Bronchial epithelial cell (primary cell): ENCODE measurements at regions not wholly inside any gene's neighbourhood (a gene's known extent, or its start where the extent isn't known, plus 50 kb on each side); places are given as distances from the start of the nearest gene placed in this dataset.

Experiments
- DNase-seq: peaks from one replicate; pipeline ENCODE4 v3.0.0-alpha.2; 2010; ENCODE audit warnings: low read depth
- FAIRE-seq: peaks from 2 replicates; lab custom pipeline; 2011; peaks lifted over from hg19 to GRCh38; lab: Jason Lieb, UNC
- H3K27me3 ChIP-seq: 2 replicates; pipeline ENCODE4 v1.5.1; 2011; ENCODE audit warnings: low read length; ENCODE audit not compliant: control insufficient read depth, insufficient read depth
- H3K36me3 ChIP-seq: 2 replicates; pipeline ENCODE4 v1.5.1; 2011; ENCODE audit warnings: low read length; ENCODE audit not compliant: control insufficient read depth, insufficient read depth
- H3K4me3 ChIP-seq: 2 replicates; pipeline ENCODE4 v1.5.1; 2011; ENCODE audit warnings: mild to moderate bottlenecking, low read depth, low read length, control low read depth
- TF ChIP-seq, protein P1 (sequence below): IDR thresholded peaks from 2 replicates; pipeline ENCODE4 v1.5.1; 2011; ENCODE audit warnings: mild to moderate bottlenecking, moderate library complexity, low read length, control low read depth, inconsistent platforms; ENCODE audit not compliant: insufficient read depth, severe bottlenecking

DNA sequence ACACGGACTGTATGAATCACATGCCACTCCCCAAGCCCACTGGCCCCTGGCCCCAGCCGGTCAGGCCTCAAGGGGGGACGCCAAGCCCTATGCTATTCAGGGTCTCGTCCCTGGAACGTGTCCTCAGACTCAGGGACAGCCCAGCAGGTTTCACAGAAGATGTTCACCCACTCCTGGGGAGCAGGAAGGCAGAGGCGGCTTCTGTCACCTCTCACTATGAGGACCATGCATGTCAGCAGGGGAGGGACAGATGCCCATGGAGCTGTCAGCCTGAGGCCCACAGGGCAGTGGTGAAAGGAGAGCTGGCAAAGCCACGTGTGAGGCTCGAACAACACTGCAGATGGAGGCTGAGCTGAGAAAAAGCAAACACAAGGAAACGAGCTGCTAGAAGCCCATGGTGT, 192.0 kb downstream of the SHANK2 start:
- no peaks in the 10 kb centered on the region for H3K27me3 ChIP-seq
- FAIRE-seq (no peak), DNase-seq (no peak)
- H3K36me3 ChIP-seq = peaks cover 2% of the 10 kb centered on the region
- TF ChIP-seq, protein P1, sequence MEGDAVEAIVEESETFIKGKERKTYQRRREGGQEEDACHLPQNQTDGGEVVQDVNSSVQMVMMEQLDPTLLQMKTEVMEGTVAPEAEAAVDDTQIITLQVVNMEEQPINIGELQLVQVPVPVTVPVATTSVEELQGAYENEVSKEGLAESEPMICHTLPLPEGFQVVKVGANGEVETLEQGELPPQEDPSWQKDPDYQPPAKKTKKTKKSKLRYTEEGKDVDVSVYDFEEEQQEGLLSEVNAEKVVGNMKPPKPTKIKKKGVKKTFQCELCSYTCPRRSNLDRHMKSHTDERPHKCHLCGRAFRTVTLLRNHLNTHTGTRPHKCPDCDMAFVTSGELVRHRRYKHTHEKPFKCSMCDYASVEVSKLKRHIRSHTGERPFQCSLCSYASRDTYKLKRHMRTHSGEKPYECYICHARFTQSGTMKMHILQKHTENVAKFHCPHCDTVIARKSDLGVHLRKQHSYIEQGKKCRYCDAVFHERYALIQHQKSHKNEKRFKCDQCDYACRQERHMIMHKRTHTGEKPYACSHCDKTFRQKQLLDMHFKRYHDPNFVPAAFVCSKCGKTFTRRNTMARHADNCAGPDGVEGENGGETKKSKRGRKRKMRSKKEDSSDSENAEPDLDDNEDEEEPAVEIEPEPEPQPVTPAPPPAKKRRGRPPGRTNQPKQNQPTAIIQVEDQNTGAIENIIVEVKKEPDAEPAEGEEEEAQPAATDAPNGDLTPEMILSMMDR = no peak
- H3K4me3 ChIP-seq = no peak overlapping the region

DNA sequence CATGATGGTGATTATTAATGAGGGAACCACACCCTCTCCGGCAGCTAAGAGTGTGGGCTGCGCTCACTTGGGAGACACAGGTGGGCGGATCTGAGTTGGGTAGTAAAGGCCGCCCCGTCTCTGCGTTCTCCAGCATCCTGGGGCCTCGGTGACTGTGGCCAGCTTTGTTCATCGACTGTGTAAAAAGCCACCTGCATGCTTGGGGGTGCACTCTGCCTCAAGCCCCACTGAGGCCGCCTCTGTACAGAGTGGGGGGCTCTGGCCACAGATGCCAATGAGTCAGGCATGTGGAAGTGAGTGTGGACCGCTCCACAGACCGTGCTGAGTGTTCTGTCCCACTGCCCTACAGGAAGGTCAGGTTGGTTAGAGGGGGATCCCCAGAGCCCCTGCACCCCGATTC, 192.7 kb downstream of the SHANK2 start:
- FAIRE-seq (no peak), DNase-seq (no peak)
- TF ChIP-seq, protein P1 = no peak

DNA sequence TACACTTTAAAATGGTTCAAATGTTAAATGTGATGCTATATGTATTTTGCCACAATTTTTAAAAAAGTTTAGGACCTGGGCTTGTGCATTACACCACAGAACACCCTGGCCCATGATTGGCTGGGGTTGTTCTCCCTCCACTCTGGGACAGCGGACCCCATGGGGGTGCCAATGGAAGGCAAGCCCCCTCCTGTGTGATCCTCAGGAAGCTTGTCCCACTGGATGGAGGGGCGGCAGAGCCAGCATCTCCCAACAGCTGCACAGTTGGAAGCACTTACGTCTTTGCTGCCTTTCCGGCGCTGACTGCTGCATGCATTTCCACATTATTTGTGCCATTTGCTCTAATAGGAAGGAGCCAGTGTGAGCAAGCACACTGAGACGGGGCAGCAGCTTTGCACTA, 196.5 kb downstream of the SHANK2 start:
- DNase-seq (no peak), FAIRE-seq (no peak)
- Histone ChIP-seq H3K4me3 (no peak overlapping the region), H3K36me3 (peaks cover 2% of the 10 kb centered on the region), H3K27me3 (no peaks in the 10 kb centered on the region)
- TF ChIP-seq, protein P1 = no peak

More for the DNA sequence above, 192.7 kb downstream of the SHANK2 start:
- H3K27me3 ChIP-seq = no peaks in the 10 kb centered on the region
- peaks cover 2% of the 10 kb centered on the region for H3K36me3 ChIP-seq
- H3K4me3 ChIP-seq = no peak overlapping the region
